SH-SY5Y (cell line): ENCODE measurements at regions not wholly inside any gene's neighbourhood (a gene's known extent, or its start where the extent isn't known, plus 50 kb on each side); places are given as distances from the start of the nearest gene placed in this dataset.

Source experiments
- GATA2 ChIP-seq: IDR thresholded peaks from 2 replicates; pipeline ENCODE4 v1.6.1; 2011; ENCODE audit warnings: mild to moderate bottlenecking, low read depth, low read length
- GATA3 ChIP-seq: IDR thresholded peaks from 2 replicates; pipeline ENCODE4 v1.6.1; 2011; ENCODE audit warnings: low read depth, mild to moderate bottlenecking, low read length, moderate library complexity

- TF ChIP-seq GATA2 (no peak), GATA3 (no peak)
Observed at GRCh38 chr7:131103997-131104396, 223.7 kb upstream of the MKLN1 start.
